Activated naive CD8-positive, alpha-beta T cell treated with anti-CD3 and anti-CD28 coated beads, Interleukin-2, amount 50 U/mL, for 24 hours (primary cell): ENCODE measurements at regions not wholly inside any gene's neighbourhood (a gene's known extent, or its start where the extent isn't known, plus 50 kb on each side); places are given as distances from the start of the nearest gene placed in this dataset.

ENCODE experiments used
- ATAC-seq: fragments of 150-1000 bp; cut with Tn5 transposase; one replicate; pipeline ENCODE4 v1.10.0; 2021
- DNase-seq: peaks from one replicate; pipeline ENCODE4 v3.0.0; 2021
- H3K27ac Mint-ChIP-seq: one replicate; pipeline ENCODE4 v1.8.0; 2021; ENCODE audit warnings: mild to moderate bottlenecking, mixed read lengths
- H3K27me3 Mint-ChIP-seq: one replicate; pipeline ENCODE4 v1.8.0; 2021; ENCODE audit warnings: mixed read lengths
- H3K36me3 Mint-ChIP-seq: one replicate; pipeline ENCODE4 v1.8.0; 2021; ENCODE audit warnings: low read depth, mixed read lengths
- H3K4me1 Mint-ChIP-seq: one replicate; pipeline ENCODE4 v1.8.0; 2021; ENCODE audit warnings: mixed read lengths
- H3K4me3 Mint-ChIP-seq: one replicate; pipeline ENCODE4 v1.8.0; 2021; ENCODE audit warnings: mild to moderate bottlenecking, moderate library complexity, mixed read lengths
- H3K9me3 Mint-ChIP-seq: one replicate; pipeline ENCODE4 v1.8.0; 2021; ENCODE audit warnings: mixed read lengths

DNA sequence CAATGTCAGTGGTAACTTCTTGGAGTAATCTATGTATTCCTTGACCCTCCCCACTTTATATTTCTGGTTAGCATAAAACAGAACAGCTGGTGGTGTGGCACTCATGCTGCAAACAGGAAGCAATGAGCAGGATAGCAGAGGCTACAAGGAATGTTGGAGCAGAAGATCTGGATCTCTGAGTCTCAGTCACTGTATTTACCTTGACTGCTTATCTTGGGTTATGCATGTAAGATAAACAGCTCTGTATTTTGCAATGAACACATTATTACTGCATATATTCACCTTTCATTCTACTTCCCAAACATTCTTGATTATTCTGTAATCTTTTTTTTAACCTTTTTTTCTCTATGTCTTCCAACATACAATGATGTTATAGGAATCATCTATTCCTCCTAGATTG lies 977.9 kb upstream of the CNTNAP5 start:
- Mint-ChIP-seq H3K27me3 (no peaks in the 10 kb centered on the region), H3K27ac (no peak overlapping the region), H3K4me3 (no peak overlapping the region), H3K9me3 (peaks cover 4% of the 10 kb centered on the region), H3K36me3 (no peaks in the 10 kb centered on the region), H3K4me1 (no peaks in the 10 kb centered on the region)
- DNase-seq (no peak), ATAC-seq (no peak)

DNA sequence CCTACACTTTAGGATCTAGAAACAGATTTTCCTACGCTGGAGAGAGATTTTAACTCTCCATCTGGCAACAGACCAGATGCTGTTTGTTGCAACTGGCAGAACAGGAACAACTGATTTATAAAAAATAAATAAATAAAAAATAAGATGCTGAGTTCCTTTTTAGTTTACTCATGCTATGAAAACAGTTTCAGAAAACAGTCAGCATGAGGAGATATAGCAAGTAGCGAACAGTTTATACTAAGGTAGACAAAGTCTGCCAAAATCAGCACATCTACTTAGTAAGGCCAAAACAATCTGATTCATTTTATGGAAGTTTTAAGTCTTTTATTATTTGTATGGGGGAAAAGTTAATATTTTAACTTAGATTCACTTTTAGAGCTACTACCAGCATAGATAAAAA lies 974.0 kb upstream of the CNTNAP5 start:
- peaks cover 7% of the 10 kb centered on the region for H3K9me3 Mint-ChIP-seq
- no peaks in the 10 kb centered on the region for H3K4me1 Mint-ChIP-seq
- H3K27me3 Mint-ChIP-seq: no peaks in the 10 kb centered on the region
- ATAC-seq (no peak), DNase-seq (no peak)
- H3K4me3 Mint-ChIP-seq: no peak overlapping the region
- H3K36me3 Mint-ChIP-seq: no peaks in the 10 kb centered on the region
- no peak overlapping the region for H3K27ac Mint-ChIP-seq

DNA sequence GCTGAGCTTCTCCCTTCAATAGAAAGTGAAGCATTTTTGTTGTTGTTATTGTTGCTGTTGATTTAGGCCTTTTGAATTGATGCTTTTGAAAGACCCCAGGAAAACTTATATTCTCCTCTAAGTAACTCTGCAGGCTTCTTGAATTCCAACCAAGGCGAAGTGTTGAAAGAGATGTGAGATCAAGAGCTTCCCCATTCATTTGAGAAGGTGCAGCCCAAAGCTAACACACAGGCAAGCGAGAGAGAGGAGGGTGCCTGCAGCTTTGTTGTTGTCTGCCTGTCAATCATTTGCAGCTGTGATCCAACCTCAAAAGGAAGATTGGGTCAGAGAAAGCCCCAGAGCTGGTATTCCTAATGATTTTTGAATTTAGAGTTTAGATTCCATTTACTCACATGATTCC lies 963.6 kb upstream of the CNTNAP5 start:
- no peak for DNase-seq
- H3K4me3 Mint-ChIP-seq: no peak overlapping the region
- no peaks in the 10 kb centered on the region for H3K36me3 Mint-ChIP-seq
- H3K27me3 Mint-ChIP-seq: no peaks in the 10 kb centered on the region
- no peaks in the 10 kb centered on the region for H3K4me1 Mint-ChIP-seq
- H3K9me3 Mint-ChIP-seq: peaks cover 32% of the 10 kb centered on the region
- H3K27ac Mint-ChIP-seq: no peak overlapping the region
- no peak for ATAC-seq

DNA sequence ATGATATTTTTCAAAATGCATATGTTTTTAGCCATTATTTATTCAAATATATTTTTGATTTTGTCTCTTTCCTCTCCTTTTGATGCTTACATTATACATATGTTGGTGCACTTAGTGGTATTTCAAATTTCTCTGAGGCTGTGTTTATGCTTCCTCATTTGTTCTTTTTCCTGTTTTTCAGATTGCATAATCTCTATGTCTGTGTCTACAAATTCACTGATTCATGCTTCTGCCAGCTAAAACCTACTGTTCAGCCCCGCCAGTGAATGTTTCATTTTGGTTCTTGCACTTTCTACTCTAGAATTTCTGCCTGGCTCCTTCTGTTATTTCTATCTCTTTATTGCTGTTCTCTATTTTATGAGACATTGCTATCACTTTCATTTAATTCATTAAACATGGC lies 951.7 kb upstream of the CNTNAP5 start:
- no peaks in the 10 kb centered on the region for H3K4me1 Mint-ChIP-seq
- DNase-seq: no peak
- no peak overlapping the region for H3K27ac Mint-ChIP-seq
- H3K9me3 Mint-ChIP-seq: peaks cover 20% of the 10 kb centered on the region
- H3K4me3 Mint-ChIP-seq: no peak overlapping the region
- no peaks in the 10 kb centered on the region for H3K36me3 Mint-ChIP-seq
- ATAC-seq: no peak
- no peaks in the 10 kb centered on the region for H3K27me3 Mint-ChIP-seq

DNA sequence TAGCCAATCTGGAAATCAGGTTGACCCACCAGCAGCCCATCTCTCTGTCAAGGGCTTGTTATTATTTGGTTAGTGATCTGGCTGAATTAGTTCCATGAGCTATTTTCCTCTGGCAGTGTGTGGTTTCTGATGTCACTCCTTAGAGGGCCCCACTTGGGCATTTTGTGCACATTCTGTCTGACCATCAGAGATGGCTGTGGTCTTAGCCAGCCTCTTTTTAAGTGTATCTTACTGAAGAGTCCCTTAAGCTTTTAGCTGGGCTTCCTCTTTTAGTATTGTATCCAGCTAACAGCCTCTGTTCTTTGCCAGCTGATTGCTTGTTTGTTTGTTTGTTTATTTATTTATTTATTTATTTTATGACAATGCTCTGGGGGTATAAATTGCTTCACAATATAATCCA lies 951.1 kb upstream of the CNTNAP5 start:
- no peak overlapping the region for H3K4me3 Mint-ChIP-seq
- no peak for ATAC-seq

DNA sequence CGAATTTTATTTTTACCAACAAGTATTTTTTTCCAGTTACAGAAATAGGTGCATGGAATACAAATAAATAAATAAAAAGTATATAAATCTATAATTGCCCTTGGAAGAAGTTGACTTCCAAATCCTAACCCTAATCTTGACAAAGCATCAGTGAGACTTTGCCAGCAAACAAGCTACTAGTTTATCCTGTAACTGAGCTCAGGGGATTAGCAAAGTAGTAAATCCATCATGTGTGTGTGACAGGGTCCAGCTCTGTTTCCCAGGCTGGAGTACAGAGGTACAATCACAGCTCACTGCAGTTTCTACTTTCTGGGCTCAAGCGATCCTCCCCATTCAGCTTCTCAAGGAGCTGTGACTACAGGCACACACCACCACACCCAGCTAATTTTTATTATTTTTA lies 948.0 kb upstream of the CNTNAP5 start:
- no peak for ATAC-seq
- H3K9me3 Mint-ChIP-seq: peaks cover 26% of the 10 kb centered on the region
- H3K4me1 Mint-ChIP-seq: no peaks in the 10 kb centered on the region
- DNase-seq: no peak
- H3K27ac Mint-ChIP-seq: no peak overlapping the region
- H3K4me3 Mint-ChIP-seq: no peak overlapping the region
- no peaks in the 10 kb centered on the region for H3K27me3 Mint-ChIP-seq
- no peaks in the 10 kb centered on the region for H3K36me3 Mint-ChIP-seq

More for the DNA sequence above, 951.1 kb upstream of the CNTNAP5 start:
- Mint-ChIP-seq H3K9me3 (peaks cover 20% of the 10 kb centered on the region), H3K27ac (no peak overlapping the region), H3K4me1 (no peaks in the 10 kb centered on the region), H3K27me3 (no peaks in the 10 kb centered on the region), H3K36me3 (no peaks in the 10 kb centered on the region)
- DNase-seq: no peak

DNA sequence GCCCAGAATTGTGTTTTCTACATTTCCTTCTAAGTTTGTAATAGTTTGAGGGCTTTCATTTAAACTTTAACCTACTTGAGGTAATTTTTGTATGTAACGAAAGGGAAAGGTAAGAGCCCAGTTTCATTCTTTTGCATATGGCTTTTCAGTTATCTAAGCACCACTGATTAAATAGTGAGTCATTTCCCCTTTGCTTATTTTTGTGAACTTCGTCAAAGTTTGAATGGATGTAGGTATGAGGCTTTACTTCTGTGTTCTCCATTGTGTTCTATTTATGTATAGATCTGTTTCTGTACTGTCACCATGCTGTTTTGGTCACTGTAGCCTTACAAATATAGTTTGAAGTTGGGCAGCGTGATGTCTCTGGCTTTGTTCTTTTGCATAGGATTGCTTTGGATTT lies 944.8 kb upstream of the CNTNAP5 start:
- DNase-seq (no peak), ATAC-seq (no peak)
- no peak overlapping the region for H3K27ac Mint-ChIP-seq
- H3K36me3 Mint-ChIP-seq: no peaks in the 10 kb centered on the region
- H3K4me3 Mint-ChIP-seq: no peak overlapping the region
- no peaks in the 10 kb centered on the region for H3K4me1 Mint-ChIP-seq
- no peaks in the 10 kb centered on the region for H3K27me3 Mint-ChIP-seq
- peaks cover 30% of the 10 kb centered on the region for H3K9me3 Mint-ChIP-seq

DNA sequence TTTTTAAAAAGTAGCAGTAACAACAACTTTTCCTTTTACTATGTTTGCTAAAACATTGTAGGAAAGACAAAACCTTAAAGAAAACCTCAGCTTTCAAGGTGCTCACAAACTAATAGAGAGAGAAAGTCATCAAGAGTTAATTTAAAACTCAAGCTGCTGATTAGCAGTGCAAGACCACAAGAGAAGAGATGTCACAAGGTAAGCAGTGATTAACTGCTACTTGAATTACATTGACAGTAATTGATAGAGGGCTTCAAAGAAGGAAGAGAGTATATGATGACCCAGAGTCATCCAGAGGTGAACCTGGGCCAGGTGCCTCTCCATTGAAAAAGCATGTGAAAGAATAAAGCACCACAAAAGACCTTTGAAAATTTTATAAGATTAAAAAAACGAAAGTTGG lies 939.6 kb upstream of the CNTNAP5 start:
- Mint-ChIP-seq H3K36me3 (no peaks in the 10 kb centered on the region), H3K4me3 (no peak overlapping the region), H3K4me1 (no peaks in the 10 kb centered on the region), H3K9me3 (peaks cover 26% of the 10 kb centered on the region), H3K27me3 (no peaks in the 10 kb centered on the region), H3K27ac (no peak overlapping the region)
- DNase-seq (no peak), ATAC-seq (no peak)

DNA sequence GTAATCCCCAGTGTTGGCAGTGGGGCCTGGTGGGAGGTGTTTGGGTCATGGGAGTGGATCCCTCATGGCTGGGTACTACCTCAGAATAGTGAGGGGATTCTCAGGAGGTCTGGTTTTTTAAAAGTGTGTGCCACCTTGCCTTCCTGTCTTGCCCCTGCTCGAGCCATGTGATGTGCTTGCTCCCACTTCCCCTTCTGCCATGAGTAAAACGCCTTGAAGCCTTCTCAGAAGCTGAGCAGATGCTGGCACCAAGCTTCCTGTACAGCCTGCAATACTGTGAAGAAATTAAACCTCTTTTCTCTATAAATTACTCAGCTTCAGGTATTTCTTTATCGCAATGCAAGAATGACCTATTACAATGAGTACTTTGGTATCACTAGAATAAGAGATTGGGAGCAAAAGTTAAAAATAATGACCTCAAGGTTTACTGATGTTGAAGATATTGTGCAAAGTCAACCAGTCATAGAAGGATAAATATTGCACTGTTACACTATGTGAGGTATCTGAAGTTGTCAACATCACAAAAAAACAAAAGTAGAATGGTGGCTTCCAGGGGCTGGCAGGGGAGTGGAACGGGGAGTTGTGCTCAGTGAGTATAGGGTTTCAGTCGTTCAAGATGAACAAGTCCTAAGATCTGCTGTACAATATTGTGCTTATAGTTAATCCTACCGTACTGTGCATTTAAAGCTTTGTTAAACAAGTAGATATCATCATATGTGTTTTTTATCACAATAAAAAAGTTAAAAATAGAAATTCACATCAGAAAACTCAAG lies 938.3 kb upstream of the CNTNAP5 start:
- no peaks in the 10 kb centered on the region for H3K4me1 Mint-ChIP-seq
- DNase-seq: no peak
- ATAC-seq: no peak
- peaks cover 25% of the 10 kb centered on the region for H3K9me3 Mint-ChIP-seq
- no peak overlapping the region for H3K4me3 Mint-ChIP-seq
- H3K36me3 Mint-ChIP-seq: no peaks in the 10 kb centered on the region
- no peaks in the 10 kb centered on the region for H3K27me3 Mint-ChIP-seq
- no peak overlapping the region for H3K27ac Mint-ChIP-seq

DNA sequence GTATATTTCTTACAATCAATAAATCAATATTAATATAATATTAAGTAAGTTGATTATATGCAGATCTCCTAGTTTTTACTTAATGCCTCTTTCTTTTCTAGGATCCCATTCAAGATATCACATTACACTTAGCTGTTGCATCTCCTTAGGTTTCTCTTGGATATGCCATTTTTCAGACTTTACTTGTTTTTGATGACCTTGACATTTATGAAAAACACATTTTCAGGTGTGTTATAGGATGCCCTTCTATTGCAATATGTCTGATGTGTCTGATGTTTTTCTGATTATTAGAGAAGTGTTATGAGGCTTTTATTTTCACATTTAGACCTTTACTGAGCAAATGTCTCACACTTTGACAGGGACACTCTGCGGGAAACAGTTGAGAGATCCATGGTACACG lies 933.6 kb upstream of the CNTNAP5 start:
- Mint-ChIP-seq H3K4me1 (no peaks in the 10 kb centered on the region), H3K27ac (no peak overlapping the region), H3K36me3 (no peaks in the 10 kb centered on the region), H3K9me3 (peaks cover 19% of the 10 kb centered on the region), H3K27me3 (no peaks in the 10 kb centered on the region), H3K4me3 (no peak overlapping the region)
- ATAC-seq: no peak
- no peak for DNase-seq

DNA sequence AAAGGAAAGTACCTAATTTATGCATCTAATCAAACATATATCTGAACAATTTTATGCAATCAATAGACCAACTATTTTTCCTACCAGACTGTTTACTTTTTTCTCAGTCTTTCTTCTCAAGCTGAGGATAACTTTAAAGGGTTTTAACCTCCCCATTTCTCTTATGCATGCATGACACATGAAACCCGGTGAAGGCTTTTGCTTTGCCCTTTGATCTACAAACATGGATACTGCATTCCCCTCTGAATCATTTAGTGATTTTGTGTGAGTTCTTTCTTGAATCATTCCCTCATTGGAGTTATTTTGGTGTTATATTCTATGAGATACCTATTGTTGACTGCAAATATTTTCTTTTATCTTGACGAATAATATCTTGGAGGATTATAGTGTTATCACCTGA lies 931.9 kb upstream of the CNTNAP5 start:
- no peak for DNase-seq
- Mint-ChIP-seq H3K27me3 (no peaks in the 10 kb centered on the region), H3K9me3 (peaks cover 20% of the 10 kb centered on the region), H3K4me3 (no peak overlapping the region), H3K4me1 (no peaks in the 10 kb centered on the region), H3K27ac (no peak overlapping the region), H3K36me3 (no peaks in the 10 kb centered on the region)
- ATAC-seq: no peak

DNA sequence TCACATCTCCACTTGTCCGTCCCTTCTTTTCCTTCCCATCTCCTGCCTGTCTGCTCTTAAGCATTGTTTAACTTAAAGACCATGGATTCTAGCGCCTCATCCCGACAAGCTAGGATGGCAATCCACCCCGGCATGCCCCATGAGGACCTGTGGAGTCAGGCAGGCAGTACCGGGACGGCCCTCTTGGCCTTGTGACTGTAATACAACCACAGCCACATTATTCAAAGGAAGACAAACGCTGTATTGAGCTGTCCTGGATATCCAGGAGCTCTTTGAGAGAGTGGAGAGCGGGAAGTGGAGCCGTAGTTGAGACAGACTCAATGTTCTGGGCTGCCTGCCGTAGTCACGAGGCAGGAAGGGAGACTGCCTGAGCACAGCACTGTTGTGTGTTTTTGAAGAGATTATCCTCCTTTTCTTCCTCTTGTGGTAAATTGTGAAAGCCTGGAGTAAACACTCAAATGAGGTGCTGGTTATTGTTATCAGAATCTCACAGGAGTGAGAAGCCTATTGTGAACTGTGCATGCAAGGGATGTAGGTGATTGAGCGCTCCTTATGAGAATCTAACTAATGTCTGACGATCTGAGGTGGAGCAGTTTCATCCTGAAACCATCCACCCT lies 929.8 kb upstream of the CNTNAP5 start:
- DNase-seq (no peak), ATAC-seq (no peak)
- H3K4me1 Mint-ChIP-seq: no peaks in the 10 kb centered on the region
- peaks cover 15% of the 10 kb centered on the region for H3K9me3 Mint-ChIP-seq
- H3K4me3 Mint-ChIP-seq: no peak overlapping the region
- H3K27ac Mint-ChIP-seq: no peak overlapping the region
- no peaks in the 10 kb centered on the region for H3K27me3 Mint-ChIP-seq
- H3K36me3 Mint-ChIP-seq: no peaks in the 10 kb centered on the region

DNA sequence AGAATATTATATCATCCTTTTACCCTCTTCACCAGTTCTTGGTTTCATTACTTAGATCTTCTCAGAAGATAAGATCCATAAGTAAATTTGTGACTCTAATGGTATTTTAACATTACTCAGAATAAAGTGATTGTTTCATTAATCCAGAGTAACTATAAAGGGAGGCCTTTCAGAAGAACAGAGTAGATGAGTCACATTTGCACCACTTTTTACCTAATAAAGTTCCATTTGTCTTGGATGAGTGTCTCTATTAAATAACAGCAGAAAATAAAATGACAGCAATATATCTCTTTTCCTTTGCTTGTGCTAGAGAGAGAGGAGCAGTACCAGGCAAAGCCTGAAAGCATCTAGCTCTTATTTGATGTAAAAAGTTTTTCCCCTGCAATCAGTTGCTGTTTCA lies 926.5 kb upstream of the CNTNAP5 start:
- H3K27ac Mint-ChIP-seq: no peak overlapping the region
- no peaks in the 10 kb centered on the region for H3K27me3 Mint-ChIP-seq
- ATAC-seq (no peak), DNase-seq (no peak)
- H3K4me3 Mint-ChIP-seq: no peak overlapping the region
- no peaks in the 10 kb centered on the region for H3K4me1 Mint-ChIP-seq
- no peaks in the 10 kb centered on the region for H3K36me3 Mint-ChIP-seq
- peaks cover 13% of the 10 kb centered on the region for H3K9me3 Mint-ChIP-seq

DNA sequence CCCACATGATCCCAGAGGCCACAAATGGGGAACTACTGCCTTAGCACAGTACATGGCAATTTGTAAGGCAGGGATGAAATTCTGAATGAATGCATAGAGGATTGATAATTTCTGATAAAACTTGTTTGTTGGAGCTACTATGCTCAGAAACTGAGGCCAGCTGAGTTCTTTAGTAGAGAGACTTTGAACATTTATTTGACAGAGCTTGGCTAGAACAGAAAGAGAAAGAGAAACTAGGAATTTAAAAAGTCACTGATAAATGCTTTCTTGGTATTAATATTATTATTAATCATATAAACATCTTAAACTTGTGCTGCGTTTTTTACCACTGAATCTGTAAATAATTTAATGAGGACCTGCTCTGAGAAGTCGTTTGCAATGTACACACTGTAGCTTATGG lies 923.7 kb upstream of the CNTNAP5 start:
- ATAC-seq (no peak), DNase-seq (no peak)
- Mint-ChIP-seq H3K27ac (no peak overlapping the region), H3K27me3 (no peaks in the 10 kb centered on the region), H3K4me3 (no peak overlapping the region), H3K4me1 (no peaks in the 10 kb centered on the region), H3K9me3 (peaks cover 10% of the 10 kb centered on the region), H3K36me3 (no peaks in the 10 kb centered on the region)

DNA sequence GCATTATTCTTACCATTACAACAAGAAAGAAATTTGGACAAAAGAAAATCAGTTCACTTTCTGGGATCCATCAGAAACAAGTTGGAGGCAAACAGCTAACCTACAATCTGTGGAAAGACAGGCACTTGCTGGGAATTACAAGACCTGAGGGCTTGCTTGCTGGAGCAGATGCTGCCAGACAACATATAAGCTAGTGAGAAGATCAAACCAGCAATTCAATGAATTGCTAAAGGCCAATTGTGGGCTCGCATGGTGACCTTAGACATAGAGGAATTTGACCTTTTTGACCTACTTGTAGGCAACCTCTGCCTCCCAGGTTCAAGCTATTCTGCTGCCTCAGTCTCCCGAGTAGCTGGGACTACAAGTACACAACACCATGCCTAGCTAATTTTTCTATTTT lies 921.2 kb upstream of the CNTNAP5 start:
- H3K36me3 Mint-ChIP-seq: no peaks in the 10 kb centered on the region
- no peaks in the 10 kb centered on the region for H3K4me1 Mint-ChIP-seq
- H3K27me3 Mint-ChIP-seq: no peaks in the 10 kb centered on the region
- DNase-seq: no peak
- no peak for ATAC-seq
- H3K27ac Mint-ChIP-seq: no peak overlapping the region
- H3K9me3 Mint-ChIP-seq: peaks cover 5% of the 10 kb centered on the region
- H3K4me3 Mint-ChIP-seq: no peak overlapping the region

DNA sequence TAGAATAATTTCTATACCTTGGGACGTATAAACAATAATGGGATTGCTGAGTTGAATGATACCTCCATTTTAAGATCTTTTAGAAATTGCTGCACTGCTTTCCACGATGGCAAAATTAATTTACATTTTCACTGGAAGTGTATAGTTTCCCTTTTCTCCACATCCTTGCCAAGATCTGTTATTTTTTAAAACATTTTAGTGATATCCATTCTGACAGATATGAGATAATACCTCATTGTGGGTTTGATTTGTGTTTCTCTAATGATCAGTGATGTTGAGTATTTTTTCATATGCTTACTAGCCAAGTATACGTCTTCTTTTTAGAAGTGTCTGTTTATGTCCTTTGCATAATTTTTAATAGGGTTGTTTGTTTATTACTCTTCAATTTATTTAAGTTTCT lies 908.5 kb upstream of the CNTNAP5 start:
- H3K27ac Mint-ChIP-seq: no peak overlapping the region
- no peak for ATAC-seq
- H3K27me3 Mint-ChIP-seq: no peaks in the 10 kb centered on the region

More for the DNA sequence above, 908.5 kb upstream of the CNTNAP5 start:
- Mint-ChIP-seq H3K36me3 (peaks cover 1% of the 10 kb centered on the region), H3K4me3 (no peak overlapping the region), H3K9me3 (peaks cover 50% of the 10 kb centered on the region), H3K4me1 (no peaks in the 10 kb centered on the region)
- DNase-seq: no peak
